Inflammatory macrophage treated with lipopolysaccharide for 1 hour (primary cell): ENCODE measurements at regions not wholly inside any gene's neighbourhood (a gene's known extent, or its start where the extent isn't known, plus 50 kb on each side); places are given as distances from the start of the nearest gene placed in this dataset.

ENCODE experiments used
- DNase-seq, 2 donors: peaks; one replicate each; pipeline ENCODE4 v3.0.0-alpha.2; 2020 to 2022

GRCh38 chr6:40056865-40057264 lies 122.6 kb upstream of the MOCS1 start:
- no peak for DNase-seq

DNA sequence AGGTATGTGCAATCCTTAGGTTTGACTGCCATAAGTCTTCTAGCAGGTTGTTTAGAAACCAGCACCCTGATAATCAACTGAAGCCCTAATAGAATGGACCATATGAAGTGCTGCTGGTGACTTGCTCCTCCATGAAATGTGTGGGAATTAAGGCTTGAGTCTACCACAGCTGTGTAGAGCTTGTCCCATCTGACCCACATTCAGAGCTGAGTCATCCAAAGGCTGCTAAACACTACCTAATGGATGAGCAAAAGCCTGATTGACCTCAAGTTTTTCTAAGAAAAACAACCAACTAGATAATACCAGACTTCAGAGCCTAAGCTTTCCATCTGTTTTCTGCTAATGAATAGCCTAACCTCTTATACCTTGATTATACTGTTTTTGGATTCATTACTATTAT lies 120.3 kb upstream of the MOCS1 start:
- DNase-seq = no peak

DNA sequence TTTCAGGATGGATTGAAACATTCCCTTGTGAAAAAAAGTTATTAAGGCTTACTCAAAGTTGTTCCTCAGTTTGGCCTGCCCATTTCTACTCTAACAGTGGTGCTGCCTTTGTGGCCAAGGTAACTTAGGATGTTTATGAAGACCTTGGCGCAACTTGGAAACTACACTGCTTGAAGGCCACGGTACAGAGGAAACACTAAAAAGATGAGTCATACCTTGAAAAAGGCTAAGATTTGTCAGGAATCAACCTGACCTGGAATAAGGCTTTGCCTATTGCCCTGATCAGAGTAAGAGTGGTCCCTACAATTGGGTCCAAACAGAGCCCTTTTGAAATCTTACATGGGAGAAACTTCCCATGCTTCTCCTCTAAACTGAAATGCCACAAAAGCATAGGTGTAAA lies 119.9 kb upstream of the MOCS1 start:
- DNase-seq = no peak

GRCh38 chr6:40049128-40049527 lies 114.9 kb upstream of the MOCS1 start:
- DNase-seq = no peak

DNA sequence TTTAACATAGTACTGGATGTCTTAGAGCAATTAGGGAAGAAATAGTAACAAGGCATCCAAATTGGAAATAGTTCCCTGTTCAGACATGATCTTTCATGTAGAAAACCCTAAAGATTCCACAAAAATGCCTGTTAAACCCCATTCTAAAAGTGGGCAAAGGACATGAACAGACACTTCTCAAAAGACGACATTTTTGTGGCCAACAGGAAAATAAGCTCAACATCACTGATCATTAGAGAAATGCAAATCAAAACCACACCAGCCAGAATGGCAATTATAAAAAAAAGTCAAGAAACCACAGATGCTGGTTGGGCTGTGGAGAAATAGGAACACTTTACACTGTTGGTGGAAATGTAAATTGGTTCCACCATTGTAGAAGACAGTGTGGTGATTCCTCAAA lies 109.9 kb upstream of the MOCS1 start:
- DNase-seq = no peak

DNA sequence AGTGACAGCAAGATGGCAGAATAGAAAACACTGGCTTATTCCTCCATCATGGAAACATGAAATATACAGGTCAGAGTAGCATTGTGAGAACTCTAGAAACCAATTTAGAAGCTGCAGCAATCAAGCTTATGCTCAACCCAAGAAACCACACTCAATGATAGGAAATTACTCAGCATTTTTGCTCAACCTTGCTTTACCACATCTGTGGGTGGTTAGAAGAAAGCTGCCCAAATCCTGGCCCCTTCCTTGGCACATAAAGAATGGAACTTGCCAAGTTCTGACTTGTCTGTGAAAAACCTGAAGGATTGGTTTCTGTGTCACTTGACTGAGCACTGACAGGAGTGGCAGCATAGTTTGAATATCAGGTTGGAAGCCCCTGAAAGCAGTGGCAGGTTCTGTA lies 108.0 kb upstream of the MOCS1 start:
- no peak for DNase-seq

DNA sequence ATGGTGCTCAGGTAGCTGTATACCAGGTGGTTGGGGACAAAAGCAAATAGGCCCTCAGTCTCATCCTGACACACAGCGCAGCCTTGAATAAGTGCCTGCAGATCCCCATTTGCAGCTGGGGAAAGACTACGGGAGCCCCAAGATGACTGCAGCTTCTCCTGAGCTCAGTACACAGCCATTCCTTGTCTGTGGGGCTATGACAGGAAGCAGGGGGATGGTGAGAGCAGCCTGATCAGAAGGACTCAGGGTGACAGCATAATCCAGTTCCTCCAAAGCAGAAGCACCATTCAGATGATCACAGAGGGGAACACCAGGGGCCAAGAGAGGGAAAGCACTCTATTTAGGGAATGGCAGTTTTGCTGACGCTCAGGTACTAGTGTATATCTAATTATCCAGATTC lies 104.8 kb upstream of the MOCS1 start:
- no peak for DNase-seq

DNA sequence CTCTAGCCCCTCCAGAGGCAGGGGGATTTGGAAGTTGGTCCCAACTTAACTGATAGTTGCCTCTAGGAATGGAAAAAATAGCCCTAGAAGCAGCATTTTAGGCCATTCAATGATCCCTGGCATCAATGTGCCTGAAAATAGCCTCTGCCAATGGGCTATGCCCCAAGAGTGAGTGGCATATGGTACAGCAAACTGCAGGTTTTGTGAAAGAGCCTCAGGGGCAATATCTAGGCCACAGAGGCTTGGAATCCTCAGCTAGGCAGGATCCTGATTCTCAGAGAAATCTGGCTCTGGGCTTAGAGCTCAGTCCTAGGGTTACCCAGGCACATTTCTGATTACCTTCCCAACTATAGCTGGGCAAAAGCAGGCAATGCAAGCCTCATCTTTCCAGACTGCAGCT lies 104.4 kb upstream of the MOCS1 start:
- DNase-seq = no peak

DNA sequence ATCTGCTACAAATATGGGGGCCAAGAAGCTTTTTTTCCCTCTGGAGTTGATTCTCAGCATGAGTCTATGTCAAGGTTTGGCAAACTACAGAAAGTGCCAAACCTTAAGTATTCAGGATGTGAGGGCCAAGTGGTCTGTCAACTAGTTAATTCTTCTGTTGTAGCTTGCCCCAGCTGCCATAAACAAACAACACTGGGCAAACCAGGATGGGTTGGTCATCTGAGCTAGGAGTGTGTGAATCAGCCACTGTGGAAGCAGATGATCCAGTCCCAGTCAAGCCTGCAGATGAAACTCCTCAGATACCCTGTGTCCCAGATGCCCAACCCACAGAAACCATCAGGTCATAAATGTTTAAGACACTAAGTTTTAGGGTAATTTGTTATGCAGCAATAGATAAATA lies 103.0 kb upstream of the MOCS1 start:
- no peak for DNase-seq

DNA sequence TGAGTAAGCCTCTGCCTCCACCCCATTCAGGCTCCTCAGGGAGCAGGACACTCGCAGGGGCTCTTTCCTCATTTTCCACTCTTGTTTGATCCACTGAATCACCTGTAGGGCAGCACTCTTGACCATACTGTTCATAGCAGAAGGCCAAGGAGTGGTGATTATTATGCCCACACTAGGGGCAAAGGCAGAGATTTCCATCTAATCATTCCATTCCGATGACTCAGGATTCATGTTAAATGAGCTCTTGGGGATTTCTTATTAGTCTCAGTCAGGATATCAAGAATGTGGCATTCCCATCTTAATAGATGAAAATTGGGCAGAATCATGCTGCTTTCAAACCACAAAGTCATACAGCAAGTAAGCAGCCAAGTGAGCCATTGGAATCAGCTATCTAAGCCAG lies 101.9 kb upstream of the MOCS1 start:
- no peak for DNase-seq

DNA sequence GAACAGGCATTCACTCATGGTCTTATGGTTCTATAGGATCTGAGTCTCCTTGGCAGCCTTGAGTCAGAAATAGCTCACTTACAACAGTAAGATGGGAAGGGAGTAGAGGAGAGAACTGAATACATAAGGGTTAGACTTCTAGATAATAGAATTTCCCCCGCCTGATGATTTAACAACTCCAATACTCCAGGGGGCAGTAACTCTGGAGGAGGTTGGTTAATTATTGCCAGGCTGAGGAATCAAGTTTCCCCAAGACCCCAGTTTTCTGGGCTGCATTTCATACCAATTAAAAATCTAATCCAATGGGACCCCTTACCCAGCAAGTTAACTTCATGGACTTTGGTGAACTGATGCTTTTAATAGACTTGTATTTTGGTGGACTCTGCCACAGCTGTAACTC lies 94.2 kb upstream of the MOCS1 start:
- no peak for DNase-seq

GRCh38 chr6:40022867-40023266 lies 88.6 kb upstream of the MOCS1 start:
- no peak for DNase-seq

DNA sequence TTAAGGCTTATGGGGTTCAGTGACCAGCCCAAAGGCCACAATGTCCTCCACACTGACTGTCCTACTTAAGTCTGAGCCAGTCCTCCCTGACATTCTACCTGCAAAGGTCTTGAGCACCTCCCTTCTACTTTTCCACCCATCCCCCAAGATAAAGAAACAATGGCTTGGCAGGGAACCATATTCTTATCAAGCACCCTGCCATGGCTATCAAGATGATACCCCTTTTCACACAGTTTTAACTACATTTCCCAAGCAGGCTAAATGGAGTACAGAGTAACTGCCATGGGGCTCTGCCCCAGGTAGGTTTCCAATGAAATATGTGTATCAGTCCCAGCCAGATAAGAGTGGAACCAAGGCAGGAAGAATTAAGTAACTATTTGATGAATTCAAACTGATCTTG lies 85.9 kb upstream of the MOCS1 start:
- no peak for DNase-seq

DNA sequence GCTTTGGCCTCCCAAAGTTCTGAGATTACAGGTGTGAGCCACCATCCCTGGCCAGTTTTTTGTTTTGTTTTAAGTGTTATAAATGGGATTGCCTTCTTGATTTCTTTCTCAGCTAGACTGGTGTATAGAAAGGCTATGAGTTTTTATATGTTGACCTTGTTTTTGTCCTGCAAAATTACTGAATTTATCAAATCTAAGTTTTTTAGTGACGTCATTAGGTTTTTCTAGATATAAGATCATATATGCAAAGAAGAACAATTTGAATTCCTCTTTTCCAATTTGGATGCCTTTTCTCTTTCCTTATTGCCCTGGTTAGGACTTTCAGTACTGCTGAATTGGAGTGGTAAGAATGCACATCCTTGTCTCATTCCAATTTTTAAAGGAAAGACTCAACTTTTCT lies 81.3 kb upstream of the MOCS1 start:
- DNase-seq = no peak

- no peak for DNase-seq
Measured at GRCh38 chr6:40011844-40012243, 77.6 kb upstream of the MOCS1 start.

DNA sequence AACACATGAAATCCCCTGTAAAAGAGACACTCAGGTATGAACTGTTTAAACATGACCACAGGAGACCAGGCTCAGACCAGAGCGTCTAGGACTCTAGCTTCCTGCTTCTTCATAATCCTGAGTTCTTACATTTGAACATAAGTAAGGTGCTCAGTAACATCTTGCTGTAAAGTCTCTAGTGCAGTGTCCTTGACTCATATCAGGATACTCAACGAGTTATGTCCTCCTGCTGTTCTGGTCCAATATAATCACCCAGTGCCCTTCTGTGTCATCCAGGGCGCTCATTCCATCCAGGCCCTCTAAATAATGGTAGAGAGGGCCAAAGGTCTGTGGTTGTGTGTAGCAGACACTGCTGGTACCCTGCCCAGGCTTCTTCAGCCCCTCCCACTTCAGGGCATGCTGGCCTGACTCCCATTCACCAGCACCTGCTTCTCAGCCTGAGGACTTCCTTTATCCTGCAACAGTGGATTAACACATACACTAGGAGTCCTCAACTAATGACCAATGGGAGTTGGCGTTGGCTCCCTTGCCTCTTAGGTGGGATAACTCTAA lies 66.8 kb upstream of the MOCS1 start:
- no peak for DNase-seq

GRCh38 chr6:39999006-39999867 lies 65.0 kb upstream of the MOCS1 start:
- DNase-seq = no peak

GRCh38 chr6:39998126-39998525 lies 63.9 kb upstream of the MOCS1 start:
- no peak for DNase-seq

DNA sequence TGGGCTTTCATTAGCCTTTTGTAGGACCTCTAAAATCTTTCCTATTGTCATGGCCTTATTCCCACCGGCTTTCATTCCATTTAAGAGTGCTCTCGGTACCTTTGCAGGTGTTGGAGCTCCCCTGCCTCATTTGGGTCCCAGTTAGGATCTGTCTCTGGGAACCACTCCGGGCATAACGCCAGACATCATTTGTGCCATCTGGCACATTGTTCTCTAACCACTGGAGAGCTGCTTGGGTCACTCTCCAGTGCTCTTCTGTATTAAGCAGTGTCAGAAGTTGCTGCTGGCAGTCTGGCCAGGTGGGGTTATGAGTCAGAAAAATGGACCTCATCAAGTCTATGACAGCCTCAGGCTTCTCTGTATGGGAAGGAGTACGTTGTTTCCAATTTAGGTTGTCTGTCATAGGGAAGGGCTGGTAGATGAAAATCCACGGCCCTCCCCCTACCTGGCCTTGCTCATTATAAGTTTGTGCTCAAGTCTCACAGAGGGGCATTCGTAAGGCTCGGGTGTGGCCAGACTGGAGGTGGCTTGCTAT lies 62.9 kb upstream of the MOCS1 start:
- DNase-seq = no peak

GRCh38 chr6:39995633-39996032 lies 61.4 kb upstream of the MOCS1 start:
- DNase-seq = no peak

GRCh38 chr6:39992861-39993622 lies 58.8 kb upstream of the MOCS1 start:
- no peak for DNase-seq
